Mesothelial cell of epicardium (in vitro differentiated cells): ENCODE measurements at regions not wholly inside any gene's neighbourhood (a gene's known extent, or its start where the extent isn't known, plus 50 kb on each side); places are given as distances from the start of the nearest gene placed in this dataset.
A peak's percentile ranks its signal among the peaks of the same experiment; 100 is the strongest.

Experiments used
- DNase-seq, 2 experiments: peaks; one replicate each; pipeline ENCODE4 v3.0.0; 2021; ENCODE audit warnings: low spot score in 2 of 2; ENCODE audit not compliant: unreplicated experiment in 2 of 2
- H3K27ac Mint-ChIP-seq: 2 replicates; pipeline ENCODE4 v1.8.0; 2021; ENCODE audit warnings: mixed read lengths
- H3K27me3 Mint-ChIP-seq: 2 replicates; pipeline ENCODE4 v1.8.0; 2021; ENCODE audit warnings: low read depth, mixed read lengths
- H3K36me3 Mint-ChIP-seq: 2 replicates; pipeline ENCODE4 v1.8.0; 2021; ENCODE audit warnings: mixed read lengths
- H3K4me1 Mint-ChIP-seq: 2 replicates; pipeline ENCODE4 v1.8.0; 2021; ENCODE audit warnings: mixed read lengths
- H3K4me3 Mint-ChIP-seq: 2 replicates; pipeline ENCODE4 v1.8.0; 2021; ENCODE audit warnings: mild to moderate bottlenecking, moderate library complexity, mixed read lengths
- H3K9me3 Mint-ChIP-seq: 2 replicates; pipeline ENCODE4 v1.8.0; 2021; ENCODE audit warnings: mixed read lengths
- CTCF ChIP-seq: fragments of 200-600 bp; sonication (generic); IDR thresholded peaks from one replicate; pipeline ENCODE4 v1.5.0; 2021; ENCODE audit warnings: antibody characterized with exemption; ENCODE audit not compliant: unreplicated experiment

GRCh38 chr6:109242925-109243324 is 139.3 kb downstream of the CD164 start:
- H3K27ac Mint-ChIP-seq: no peak overlapping the region
- no peak for DNase-seq
- no peaks in the 10 kb centered on the region for H3K36me3 Mint-ChIP-seq
- peaks cover 17% of the 10 kb centered on the region for H3K4me1 Mint-ChIP-seq
- no peak overlapping the region for H3K4me3 Mint-ChIP-seq
- TF ChIP-seq CTCF: no peak
- H3K9me3 Mint-ChIP-seq: no peaks in the 10 kb centered on the region
- no peaks in the 10 kb centered on the region for H3K27me3 Mint-ChIP-seq

GRCh38 chr6:109242029-109242428 is 140.2 kb downstream of the CD164 start:
- Mint-ChIP-seq H3K27ac (no peak overlapping the region), H3K9me3 (no peaks in the 10 kb centered on the region), H3K27me3 (no peaks in the 10 kb centered on the region), H3K36me3 (no peaks in the 10 kb centered on the region), H3K4me3 (no peak overlapping the region), H3K4me1 (peaks cover 17% of the 10 kb centered on the region)
- TF ChIP-seq CTCF: no peak
- no peak for DNase-seq

- no peak for DNase-seq
- Mint-ChIP-seq H3K4me1 (peaks cover 17% of the 10 kb centered on the region), H3K4me3 (no peak overlapping the region), H3K36me3 (no peaks in the 10 kb centered on the region), H3K9me3 (no peaks in the 10 kb centered on the region), H3K27me3 (no peaks in the 10 kb centered on the region), H3K27ac (no peak overlapping the region)
- no peak for TF ChIP-seq CTCF
Observed at GRCh38 chr6:109241199-109241598, 141.1 kb downstream of the CD164 start.

GRCh38 chr6:109240370-109241084 is 141.7 kb downstream of the CD164 start:
- no peaks in the 10 kb centered on the region for H3K36me3 Mint-ChIP-seq
- H3K9me3 Mint-ChIP-seq: no peaks in the 10 kb centered on the region
- no peaks in the 10 kb centered on the region for H3K27me3 Mint-ChIP-seq
- H3K27ac Mint-ChIP-seq: peak overlapping the region; percentile 21
- TF ChIP-seq CTCF: no peak
- H3K4me1 Mint-ChIP-seq: peaks cover 17% of the 10 kb centered on the region
- H3K4me3 Mint-ChIP-seq: no peak overlapping the region
- no peak for DNase-seq

GRCh38 chr6:109239651-109240321 is 142.5 kb downstream of the CD164 start:
- Mint-ChIP-seq H3K4me3 (no peak overlapping the region), H3K36me3 (no peaks in the 10 kb centered on the region), H3K4me1 (peaks cover 17% of the 10 kb centered on the region), H3K27ac (peak overlapping the region; percentile 70), H3K27me3 (no peaks in the 10 kb centered on the region), H3K9me3 (peaks cover 3% of the 10 kb centered on the region)
- no peak for TF ChIP-seq CTCF
- DNase-seq: no peak
